ENCODE measurements at regions not wholly inside any gene's neighbourhood (a gene's known extent, or its start where the extent isn't known, plus 50 kb on each side); places are given as distances from the start of the nearest gene placed in this dataset.
A peak's percentile ranks its signal among the peaks of the same experiment; 100 is the strongest.
"Not testable (repeated sequence)": the region's sequence is repeated elsewhere in the genome, so short reads cannot be mapped to it uniquely, and the experiment has no call there.

GRCh38 chr12:125983784-125984500 is 918.7 kb downstream of the AACS start:
- DNase-seq = peak in 2 of 3 donors; percentile 2 to 60

- DNase-seq = no peak
Observed at GRCh38 chr12:125988545-125988944, 923.3 kb downstream of the AACS start.

- DNase-seq = peak in 1 of 3 donors; percentile 69
Observed at GRCh38 chr12:125989696-125990095, 924.5 kb downstream of the AACS start.

DNA sequence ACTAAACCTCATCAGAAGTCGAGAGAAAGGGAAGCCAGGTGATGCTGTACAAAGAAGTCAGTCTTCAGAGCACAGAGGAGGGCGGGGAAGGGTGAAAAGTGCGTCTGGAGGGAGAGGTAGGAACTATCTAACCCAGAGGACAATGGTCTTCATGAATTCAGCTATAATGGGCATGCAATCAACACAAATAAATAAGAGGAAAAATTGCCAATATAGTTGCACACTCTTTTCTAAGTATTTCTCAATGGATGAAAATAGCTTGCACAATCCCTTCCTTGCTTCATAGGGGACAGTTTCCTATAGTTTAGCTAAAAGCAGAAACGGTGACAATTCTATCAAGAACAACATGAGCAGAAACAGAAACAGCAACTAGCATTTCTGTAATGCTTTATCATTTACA is 931.2 kb downstream of the AACS start:
- no peak for DNase-seq

DNA sequence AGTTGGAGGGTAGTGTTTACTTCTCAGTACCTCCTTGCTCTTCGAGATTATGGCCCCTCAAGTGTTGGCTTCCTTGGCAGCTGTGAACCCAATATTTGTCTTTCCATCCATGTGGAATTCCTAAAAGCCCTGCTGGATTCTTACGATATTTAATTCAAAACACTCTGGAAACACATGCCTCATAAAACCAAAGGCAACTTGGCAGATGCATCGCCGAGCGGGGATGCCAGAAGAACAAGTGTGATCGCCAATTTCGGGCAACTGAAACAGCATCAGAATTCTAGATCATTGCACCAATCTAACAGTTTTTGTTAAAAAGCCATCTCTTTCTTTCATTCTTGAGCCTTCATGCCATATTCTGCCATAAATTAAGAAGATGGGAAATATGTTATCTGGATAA is 934.4 kb downstream of the AACS start:
- DNase-seq = no peak

GRCh38 chr12:126019385-126019784 is 954.1 kb downstream of the AACS start:
- no peak for DNase-seq

GRCh38 chr12:126021675-126022074 is 956.4 kb downstream of the AACS start:
- no peak for DNase-seq

GRCh38 chr12:126027825-126028224 is 962.6 kb downstream of the AACS start:
- DNase-seq = no peak

DNA sequence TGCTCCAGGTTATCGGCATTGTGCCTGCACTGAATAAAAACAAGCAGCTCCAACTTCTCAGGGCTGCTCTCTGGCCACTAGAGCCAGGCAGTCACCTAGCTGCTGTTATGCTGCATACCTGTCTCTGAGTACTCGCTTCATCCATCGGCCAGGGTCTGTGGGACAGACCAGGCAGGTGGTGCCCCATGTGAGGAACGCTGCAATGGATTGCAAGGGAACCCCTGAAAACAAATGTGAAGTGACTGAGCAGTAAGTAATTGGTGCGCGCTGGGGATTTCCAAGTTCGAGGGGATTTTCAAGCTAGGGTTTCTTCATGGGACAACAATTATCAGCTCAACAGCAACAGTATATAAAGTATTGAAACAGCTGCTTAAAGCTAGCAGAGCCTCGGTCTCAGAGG is 965.3 kb downstream of the AACS start:
- peak in 1 of 3 donors; percentile 33 for DNase-seq

DNA sequence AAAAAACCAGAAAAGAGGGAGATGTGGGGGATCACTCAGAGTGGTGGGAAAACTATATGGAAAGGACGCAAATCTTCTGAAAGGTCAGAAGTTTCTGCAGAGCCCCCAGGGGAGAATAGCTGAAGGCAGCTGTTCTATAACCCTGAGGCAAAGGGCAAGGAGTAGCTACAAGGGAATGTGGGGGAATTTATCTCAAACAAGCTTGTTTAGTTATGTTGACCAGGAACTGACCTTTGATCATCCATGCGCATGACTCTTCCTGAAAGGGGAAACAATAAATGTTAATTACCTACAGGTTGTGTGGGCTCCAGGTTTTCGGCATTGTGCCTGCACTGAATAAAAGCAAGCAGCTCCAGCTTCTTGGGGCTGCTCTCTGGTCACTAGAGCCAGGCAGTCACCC is 968.5 kb downstream of the AACS start:
- no peak for DNase-seq

- no peak for DNase-seq
Observed at GRCh38 chr12:126036348-126036747, 971.1 kb downstream of the AACS start.

DNA sequence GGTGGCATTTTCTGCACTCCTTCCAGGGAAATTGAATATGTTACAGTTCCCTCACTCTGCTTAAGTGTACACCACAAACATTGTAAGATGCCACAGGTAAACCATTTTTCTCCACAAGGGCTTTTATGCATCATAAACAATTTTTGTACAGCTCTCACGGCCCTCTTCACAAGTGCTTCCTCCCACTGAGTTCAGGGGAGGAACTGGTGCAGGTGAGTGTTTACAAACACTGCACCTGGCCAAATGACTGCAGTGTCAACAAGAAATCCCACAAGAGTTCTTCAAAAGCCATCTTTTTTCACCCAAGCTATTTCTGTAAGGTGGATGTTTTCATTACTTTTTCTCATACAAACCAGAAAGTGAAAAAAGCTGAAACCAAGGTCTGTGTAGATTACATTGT is 973.2 kb downstream of the AACS start:
- DNase-seq = no peak

DNA sequence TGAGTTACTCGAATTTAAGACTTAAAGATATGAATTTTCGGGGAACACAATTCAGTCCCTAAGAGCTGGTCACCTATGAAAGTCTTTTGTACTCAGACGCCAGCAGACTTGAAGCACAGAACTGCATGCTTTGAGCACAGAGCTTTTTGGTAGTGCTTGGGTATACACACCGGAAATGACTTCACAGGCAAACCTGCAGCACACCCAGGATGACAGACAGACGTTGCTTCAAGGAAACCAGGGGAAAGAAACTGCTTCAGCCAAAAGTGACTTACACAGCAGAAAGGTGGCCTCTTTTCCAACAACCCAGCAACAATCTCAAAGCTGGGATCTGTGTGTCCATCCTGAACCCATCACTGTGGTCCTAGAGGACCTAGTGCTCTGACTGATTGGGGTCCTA is 975.1 kb downstream of the AACS start:
- no peak for DNase-seq

DNA sequence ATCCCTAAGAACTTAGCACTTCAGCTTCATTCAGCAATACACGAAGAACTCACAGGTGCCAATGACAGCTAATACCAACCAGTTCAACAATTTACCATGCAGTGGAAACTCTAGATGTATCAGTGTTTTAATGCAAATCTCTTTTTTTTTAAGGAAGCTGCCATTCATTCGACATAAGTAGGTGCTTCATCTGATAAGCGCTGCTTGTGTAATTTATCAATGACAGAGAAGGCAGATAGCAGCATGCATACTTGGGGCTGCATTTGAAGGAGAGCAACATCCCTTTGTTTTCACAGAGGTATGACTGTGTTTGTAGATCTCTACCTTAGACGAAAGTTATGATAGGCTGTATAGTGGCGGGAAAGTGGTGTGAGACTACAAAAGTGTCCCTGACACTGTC is 977.1 kb downstream of the AACS start:
- no peak for DNase-seq

DNA sequence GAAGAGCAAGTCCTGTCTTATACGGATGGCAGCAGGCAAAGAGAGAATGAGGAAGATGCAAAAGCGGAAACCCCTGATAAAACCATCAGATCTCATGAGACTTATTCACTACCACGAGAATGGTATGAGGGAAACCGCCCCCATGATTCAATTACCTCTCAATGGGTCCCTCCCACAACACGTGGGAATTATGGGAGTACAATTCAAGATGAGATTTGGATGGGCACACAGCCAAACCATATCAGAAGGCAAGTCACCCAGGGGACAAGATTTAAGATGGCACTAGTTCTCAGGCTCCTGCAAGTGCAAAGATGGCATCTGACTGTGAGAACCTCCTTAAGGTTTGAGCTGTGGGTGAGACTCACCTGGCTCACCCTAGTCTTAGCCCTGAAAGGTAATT is 984.3 kb downstream of the AACS start:
- DNase-seq = not testable (repeated sequence)

DNA sequence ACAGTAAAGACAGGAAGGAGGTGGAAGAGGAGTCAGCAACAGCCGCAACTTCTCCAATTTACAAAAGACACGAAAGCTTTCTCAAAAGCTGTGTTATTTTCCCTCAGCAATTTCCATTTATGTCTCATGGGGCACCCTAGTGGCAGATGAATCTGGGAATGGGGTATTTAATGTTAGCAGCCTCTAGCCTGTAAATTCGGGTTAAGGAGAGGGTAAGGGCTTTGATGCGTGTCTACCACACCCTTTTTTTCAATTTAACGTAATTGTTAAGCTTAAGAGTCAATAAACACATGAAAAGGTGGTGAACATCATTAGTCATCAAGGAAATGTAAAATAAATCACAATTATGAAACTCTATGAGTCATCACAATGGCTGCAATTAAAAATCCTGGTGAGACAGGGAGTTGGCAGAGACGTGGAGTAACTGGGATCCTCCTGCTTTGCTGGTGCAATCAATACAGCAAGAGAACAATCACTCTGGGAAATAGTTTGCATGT is 986.4 kb downstream of the AACS start:
- no peak for DNase-seq

GRCh38 chr12:126055521-126055920 is 990.3 kb downstream of the AACS start:
- DNase-seq = no peak

- peak in 1 of 3 donors; percentile 34 for DNase-seq
Observed at GRCh38 chr12:126061777-126062176, 996.5 kb downstream of the AACS start.

- no peak for DNase-seq
Observed at GRCh38 chr12:126064028-126064427, 998.8 kb downstream of the AACS start.

- no peak for DNase-seq
Observed at GRCh38 chr12:126067626-126068329, 1002.5 kb downstream of the AACS start.

DNA sequence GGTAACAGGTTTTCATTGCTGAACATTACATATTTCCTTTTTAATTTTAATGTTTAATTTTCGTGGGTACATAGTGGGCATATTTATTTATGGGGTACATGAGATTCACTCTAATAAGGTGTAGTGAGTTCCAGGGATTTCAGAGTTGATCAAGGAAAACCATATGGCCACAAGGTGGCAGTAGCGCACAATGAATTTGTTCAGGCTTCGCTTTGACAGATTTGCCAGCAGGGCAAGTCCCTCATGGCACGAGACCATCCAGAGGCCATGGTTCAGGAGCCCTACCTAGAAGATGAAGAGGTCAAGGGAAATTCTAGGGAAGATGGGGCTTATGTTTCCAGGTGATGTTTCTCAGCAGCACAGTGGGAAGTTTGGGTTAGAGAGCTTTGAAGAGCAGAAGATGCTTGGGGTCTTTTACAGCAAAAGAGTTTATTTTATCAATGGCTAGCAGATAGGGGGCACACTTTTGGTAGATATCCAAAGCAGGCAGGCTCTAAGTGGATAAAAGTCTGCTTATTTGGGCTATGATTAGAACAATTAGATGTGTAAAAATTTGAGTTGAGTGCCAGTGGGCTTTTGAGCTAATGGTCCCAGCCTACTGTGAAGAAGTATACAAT is 1004.4 kb downstream of the AACS start:
- no peak for DNase-seq

- no peak for DNase-seq
Observed at GRCh38 chr12:126076515-126076914, 1011.3 kb downstream of the AACS start.

GRCh38 chr12:126083926-126084325 is 1018.7 kb downstream of the AACS start:
- DNase-seq = peak in 1 of 3 donors; percentile 41

Data from muscle of back (tissue), 3 donors.